HG02885 (cell line): ENCODE measurements at regions not wholly inside any gene's neighbourhood (a gene's known extent, or its start where the extent isn't known, plus 50 kb on each side); places are given as distances from the start of the nearest gene placed in this dataset.

Experiments
- ATAC-seq: cut with Tn5 transposase; IDR thresholded peaks from one replicate; pipeline ENCODE4 v1.9.1; 2021; ENCODE audit warnings: mild to moderate bottlenecking; ENCODE audit not compliant: unreplicated experiment, poor library complexity

- no peak for ATAC-seq
Observed at GRCh38 chr3:83971666-83972065, 987.1 kb upstream of the CADM2 start.

- no peak for ATAC-seq
Observed at GRCh38 chr3:84008623-84009022, 950.2 kb upstream of the CADM2 start.

- no peak for ATAC-seq
Observed at GRCh38 chr3:84023842-84024241, 934.9 kb upstream of the CADM2 start.

- ATAC-seq, result no peak
Observed at GRCh38 chr3:84039099-84039498, 919.7 kb upstream of the CADM2 start.

GRCh38 chr3:84042399-84043106 lies 916.2 kb upstream of the CADM2 start:
- ATAC-seq, result no peak

GRCh38 chr3:84066915-84067314 lies 891.9 kb upstream of the CADM2 start:
- no peak for ATAC-seq

- ATAC-seq, result no peak
Observed at GRCh38 chr3:84073664-84074063, 885.1 kb upstream of the CADM2 start.

GRCh38 chr3:84074767-84075166 lies 884.0 kb upstream of the CADM2 start:
- ATAC-seq, result no peak

GRCh38 chr3:84077479-84077878 lies 881.3 kb upstream of the CADM2 start:
- ATAC-seq, result no peak

- ATAC-seq, result no peak
Observed at GRCh38 chr3:84082726-84083125, 876.1 kb upstream of the CADM2 start.

- no peak for ATAC-seq
Observed at GRCh38 chr3:84092907-84093306, 865.9 kb upstream of the CADM2 start.

- ATAC-seq, result no peak
Observed at GRCh38 chr3:84096188-84096587, 862.6 kb upstream of the CADM2 start.

GRCh38 chr3:84100861-84101260 lies 857.9 kb upstream of the CADM2 start:
- no peak for ATAC-seq

- no peak for ATAC-seq
Observed at GRCh38 chr3:84108442-84108971, 850.3 kb upstream of the CADM2 start.

GRCh38 chr3:84109911-84110310 lies 848.9 kb upstream of the CADM2 start:
- ATAC-seq, result no peak

- no peak for ATAC-seq
Observed at GRCh38 chr3:84110787-84111186, 848.0 kb upstream of the CADM2 start.

- ATAC-seq, result no peak
Observed at GRCh38 chr3:84125201-84125721, 833.5 kb upstream of the CADM2 start.

GRCh38 chr3:84125760-84126159 lies 833.0 kb upstream of the CADM2 start:
- no peak for ATAC-seq

- ATAC-seq, result no peak
Observed at GRCh38 chr3:84126160-84126559, 832.6 kb upstream of the CADM2 start.

- no peak for ATAC-seq
Observed at GRCh38 chr3:84128024-84128423, 830.8 kb upstream of the CADM2 start.

- ATAC-seq, result no peak
Observed at GRCh38 chr3:84136425-84136824, 822.4 kb upstream of the CADM2 start.

GRCh38 chr3:84140631-84141030 lies 818.2 kb upstream of the CADM2 start:
- no peak for ATAC-seq
